T follicular helper cell (primary cell): ENCODE measurements at regions not wholly inside any gene's neighbourhood (a gene's known extent, or its start where the extent isn't known, plus 50 kb on each side); places are given as distances from the start of the nearest gene placed in this dataset.

Experiments
- DNase-seq: peaks from one replicate; pipeline ENCODE4 v3.0.0-alpha.2; 2020; ENCODE audit warnings: low read depth

DNA sequence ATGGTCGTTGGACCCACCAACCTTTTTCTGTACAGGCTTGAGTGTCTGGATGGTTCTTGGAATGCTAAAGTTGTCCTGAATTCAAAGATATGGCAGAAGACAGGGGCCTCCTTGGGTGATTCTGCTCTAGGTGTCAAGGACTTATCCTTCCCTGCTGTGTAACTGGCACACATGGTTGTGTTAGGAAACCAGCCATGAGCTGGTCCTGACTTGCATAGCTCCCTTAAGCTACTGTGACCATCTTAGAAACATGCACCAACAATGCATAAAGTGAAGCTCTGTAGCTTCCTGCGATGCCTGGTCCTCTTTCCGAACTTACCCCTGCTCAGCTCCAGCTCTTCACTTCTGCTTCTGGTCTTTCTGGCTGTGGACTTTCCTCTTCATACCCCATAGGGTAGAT, 224.6 kb downstream of the TLE4 start:
- no peak for DNase-seq

- no peak for DNase-seq
These were observed 216.9 kb downstream of the TLE4 start for GRCh38 chr9:79788662-79789061.

DNA sequence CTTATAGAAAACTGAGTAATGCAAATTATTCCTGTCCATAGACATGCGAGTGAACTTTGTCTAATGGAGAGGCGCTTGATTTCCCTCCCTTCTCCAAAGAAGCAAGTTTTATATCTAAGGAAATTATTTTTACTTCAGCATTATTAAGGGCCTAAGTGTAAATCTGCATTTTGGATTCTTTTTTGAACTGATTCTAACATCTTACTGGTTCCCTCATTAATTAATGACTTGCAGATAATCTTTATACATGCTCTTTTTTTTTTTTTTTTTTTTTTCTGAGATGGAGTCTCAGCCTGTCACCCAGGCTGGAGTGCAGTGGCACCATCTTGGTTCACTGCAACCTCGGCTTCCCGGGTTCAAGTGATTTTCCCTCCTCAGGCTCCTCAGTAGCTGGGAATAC, 209.5 kb downstream of the TLE4 start:
- DNase-seq, result no peak

- no peak for DNase-seq
These were observed 208.8 kb downstream of the TLE4 start for GRCh38 chr9:79780559-79780958.

DNA sequence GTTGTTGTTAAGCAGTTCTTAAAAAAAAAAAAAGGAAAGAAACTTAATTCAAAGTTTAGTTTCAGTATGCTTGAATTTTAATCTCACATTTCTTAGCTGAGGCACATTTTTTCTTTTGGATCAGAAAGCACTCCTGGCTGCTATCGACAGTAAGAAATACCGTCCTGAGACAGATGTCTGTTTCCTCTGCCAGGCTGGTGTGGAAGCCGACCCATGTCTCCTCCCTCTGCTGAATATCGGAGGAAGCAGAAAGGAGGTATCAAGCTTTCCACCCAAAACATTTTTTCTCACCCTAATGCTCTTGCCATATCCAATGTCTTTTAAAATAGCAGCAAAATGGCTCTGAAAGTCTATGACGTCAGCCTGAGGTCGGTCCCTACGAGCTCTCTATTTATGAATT, 208.1 kb downstream of the TLE4 start:
- DNase-seq, result no peak

DNA sequence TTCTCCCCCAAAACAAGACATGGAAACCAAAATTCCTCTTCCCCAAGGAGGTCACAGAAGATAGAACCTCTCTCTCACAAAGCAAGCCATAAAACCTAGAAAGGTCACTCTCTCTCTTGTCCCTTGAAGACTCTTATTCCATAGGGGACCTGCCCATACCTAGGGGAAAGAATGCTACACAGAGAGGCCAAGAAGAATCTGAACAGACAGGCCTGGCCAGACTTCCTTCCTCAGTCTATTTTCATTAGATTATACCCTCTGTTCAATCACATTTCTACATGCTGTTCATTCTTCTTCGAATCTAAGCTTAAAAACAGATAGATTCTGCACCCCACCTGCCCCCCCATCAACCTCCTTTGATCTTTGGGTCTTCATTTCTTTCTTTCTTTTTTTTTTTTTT, 206.8 kb downstream of the TLE4 start:
- DNase-seq, result no peak

GRCh38 chr9:79776581-79776980, 204.8 kb downstream of the TLE4 start:
- DNase-seq, result no peak
